Prostate gland (tissue), 2 donors: ENCODE measurements at regions not wholly inside any gene's neighbourhood (a gene's known extent, or its start where the extent isn't known, plus 50 kb on each side); places are given as distances from the start of the nearest gene placed in this dataset.

Experiments used
- CTCF ChIP-seq, 4 experiments: fragments of 200-600 bp in 2 of 4; fragments of 450-650 bp in 2 of 4; sonication (generic) in 2 of 4; IDR thresholded peaks; 1 replicate in 3 of 4; 2 replicates in 1 of 4; pipeline ENCODE4 v1.5.1; 2016 to 2019; ENCODE audit warnings: antibody characterized with exemption in 4 of 4, mild to moderate bottlenecking in 2 of 4, moderate library complexity in 2 of 4
- POLR2A ChIP-seq: fragments of 450-650 bp; IDR thresholded peaks from one replicate; pipeline ENCODE4 v1.6.1; 2016; ENCODE audit warnings: antibody characterized with exemption, mild to moderate bottlenecking

- no peak for TF ChIP-seq POLR2A
- TF ChIP-seq CTCF (IDR thresholded peaks at IDR 0.05): no peak
Observed at GRCh38 chr3:54026543-54026942, 95.8 kb upstream of the CACNA2D3 start.
